ENCODE measurements at regions not wholly inside any gene's neighbourhood (a gene's known extent, or its start where the extent isn't known, plus 50 kb on each side); places are given as distances from the start of the nearest gene placed in this dataset.

- Histone ChIP-seq H3K27me3 (ENCODE audit: control insufficient read depth, low read length) (no peaks in the 10 kb centered on the region), H3F3A (ENCODE audit: control insufficient read depth, insufficient read depth) (no peaks in the 10 kb centered on the region), H3K36me3 (ENCODE audit: control insufficient read depth, low read length) (no peaks in the 10 kb centered on the region), H3K27ac (ENCODE audit: low read depth, low read length) (no peak overlapping the region), H3K4me2 (ENCODE audit: low read length) (no peak overlapping the region), H3K4me3 (ENCODE audit: low read length) (no peak overlapping the region), H4K20me1 (ENCODE audit: control insufficient read depth, insufficient read depth, low read depth, low read length) (no peaks in the 10 kb centered on the region), H3K79me2 (ENCODE audit: control insufficient read depth, low read length) (no peaks in the 10 kb centered on the region), H3K9me2 (replicated peaks; ENCODE audit: control insufficient read depth, low read length) (no peaks in the 10 kb centered on the region), H3K9me3 (ENCODE audit: control insufficient read depth, insufficient read depth, low read length) (no peaks in the 10 kb centered on the region), H3K4me1 (ENCODE audit: control insufficient read depth, low read length) (no peaks in the 10 kb centered on the region)
- TF ChIP-seq CTCF (IDR thresholded peaks at IDR 0.05; ENCODE audit: low read depth, low read length, poor library complexity, severe bottlenecking) (no peak), EZH2phosphoT487 (IDR thresholded peaks at IDR 0.05; ENCODE audit: borderline replicate concordance, low read length) (no peak)
These were observed 183.6 kb upstream of the PRDM1 start for GRCh38 chr6:105902401-105903031.

GRCh38 chr6:105901583-105901982 lies 184.6 kb upstream of the PRDM1 start:
- Histone ChIP-seq H4K20me1 (ENCODE audit: control insufficient read depth, insufficient read depth, low read depth, low read length) (no peaks in the 10 kb centered on the region), H3F3A (ENCODE audit: control insufficient read depth, insufficient read depth) (no peaks in the 10 kb centered on the region), H3K4me1 (ENCODE audit: control insufficient read depth, low read length) (no peaks in the 10 kb centered on the region), H3K27me3 (ENCODE audit: control insufficient read depth, low read length) (no peaks in the 10 kb centered on the region), H3K9me2 (replicated peaks; ENCODE audit: control insufficient read depth, low read length) (no peaks in the 10 kb centered on the region), H3K4me3 (ENCODE audit: low read length) (no peak overlapping the region), H3K27ac (ENCODE audit: low read depth, low read length) (no peak overlapping the region), H3K9me3 (ENCODE audit: control insufficient read depth, insufficient read depth, low read length) (no peaks in the 10 kb centered on the region), H3K79me2 (ENCODE audit: control insufficient read depth, low read length) (no peaks in the 10 kb centered on the region), H3K36me3 (ENCODE audit: control insufficient read depth, low read length) (no peaks in the 10 kb centered on the region), H3K4me2 (ENCODE audit: low read length) (no peak overlapping the region)
- TF ChIP-seq EZH2phosphoT487 (IDR thresholded peaks at IDR 0.05; ENCODE audit: borderline replicate concordance, low read length) (no peak), CTCF (IDR thresholded peaks at IDR 0.05; ENCODE audit: low read depth, low read length, poor library complexity, severe bottlenecking) (no peak)

GRCh38 chr6:105900125-105900937 lies 185.8 kb upstream of the PRDM1 start:
- TF ChIP-seq EZH2phosphoT487 (IDR thresholded peaks at IDR 0.05; ENCODE audit: borderline replicate concordance, low read length) (no peak), CTCF (IDR thresholded peaks at IDR 0.05; ENCODE audit: low read depth, low read length, poor library complexity, severe bottlenecking) (no peak)
- H3K4me1 ChIP-seq (ENCODE audit: control insufficient read depth, low read length): no peaks in the 10 kb centered on the region
- H3K27ac ChIP-seq (ENCODE audit: low read depth, low read length): no peak overlapping the region
- H3K79me2 ChIP-seq (ENCODE audit: control insufficient read depth, low read length): no peaks in the 10 kb centered on the region
- no peaks in the 10 kb centered on the region for H3K9me2 ChIP-seq (replicated peaks; ENCODE audit: control insufficient read depth, low read length)
- H3K4me2 ChIP-seq (ENCODE audit: low read length): no peak overlapping the region
- no peaks in the 10 kb centered on the region for H3K27me3 ChIP-seq (ENCODE audit: control insufficient read depth, low read length)
- no peaks in the 10 kb centered on the region for H3F3A ChIP-seq (ENCODE audit: control insufficient read depth, insufficient read depth)
- no peaks in the 10 kb centered on the region for H3K36me3 ChIP-seq (ENCODE audit: control insufficient read depth, low read length)
- H3K4me3 ChIP-seq (ENCODE audit: low read length): no peak overlapping the region
- no peaks in the 10 kb centered on the region for H3K9me3 ChIP-seq (ENCODE audit: control insufficient read depth, insufficient read depth, low read length)
- H4K20me1 ChIP-seq (ENCODE audit: control insufficient read depth, insufficient read depth, low read depth, low read length): no peaks in the 10 kb centered on the region

All from DOHH2 (cell line).